NCI-H460 (cell line): ENCODE measurements at regions not wholly inside any gene's neighbourhood (a gene's known extent, or its start where the extent isn't known, plus 50 kb on each side); places are given as distances from the start of the nearest gene placed in this dataset.
"Not testable (repeated sequence)": the region's sequence is repeated elsewhere in the genome, so short reads cannot be mapped to it uniquely, and the experiment has no call there.

Source experiments
- DNase-seq: peaks from one replicate; pipeline ENCODE4 v3.0.0-alpha.2; 2016; ENCODE audit warnings: low read depth; ENCODE audit errors: extremely low read depth

- no peak for DNase-seq
Observed at GRCh38 chr4:63316633-63317032, 1092.6 kb downstream of the TECRL start.

GRCh38 chr4:63315651-63316050 lies 1093.6 kb downstream of the TECRL start:
- no peak for DNase-seq

- no peak for DNase-seq
Observed at GRCh38 chr4:63308697-63309096, 1100.6 kb downstream of the TECRL start.

- DNase-seq: no peak
Observed at GRCh38 chr4:63302792-63303191, 1106.5 kb downstream of the TECRL start.

- DNase-seq: no peak
Observed at GRCh38 chr4:63302078-63302477, 1107.2 kb downstream of the TECRL start.

- DNase-seq: no peak
Observed at GRCh38 chr4:63296773-63297172, 1112.5 kb downstream of the TECRL start.

GRCh38 chr4:63275491-63275890 lies 1133.8 kb downstream of the TECRL start:
- DNase-seq: no peak

GRCh38 chr4:63269156-63269555 lies 1140.1 kb downstream of the TECRL start:
- DNase-seq: no peak

GRCh38 chr4:63233671-63234070 lies 1175.6 kb downstream of the TECRL start:
- no peak for DNase-seq

- DNase-seq: no peak
Observed at GRCh38 chr4:63232058-63232457, 1177.2 kb downstream of the TECRL start.

- DNase-seq: no peak
Observed at GRCh38 chr4:63226229-63226628, 1183.0 kb downstream of the TECRL start.

- DNase-seq: no peak
Observed at GRCh38 chr4:63222466-63222865, 1186.8 kb downstream of the TECRL start.

GRCh38 chr4:63221477-63221876 lies 1187.8 kb downstream of the TECRL start:
- no peak for DNase-seq

- no peak for DNase-seq
Observed at GRCh38 chr4:63218856-63219255, 1190.4 kb downstream of the TECRL start.

GRCh38 chr4:63214076-63214475 lies 1195.2 kb downstream of the TECRL start:
- DNase-seq: no peak

GRCh38 chr4:63211776-63212479 lies 1197.3 kb downstream of the TECRL start:
- DNase-seq: no peak

- DNase-seq: no peak
Observed at GRCh38 chr4:63211375-63211774, 1197.9 kb downstream of the TECRL start.

- DNase-seq: not testable (repeated sequence)
Observed at GRCh38 chr4:63193029-63193428, 1216.2 kb downstream of the TECRL start.

- DNase-seq: no peak
Observed at GRCh38 chr4:63171341-63171740, 1237.9 kb downstream of the TECRL start.

- no peak for DNase-seq
Observed at GRCh38 chr4:63170923-63171322, 1238.3 kb downstream of the TECRL start.

GRCh38 chr4:63169836-63170235 lies 1239.4 kb downstream of the TECRL start:
- DNase-seq: no peak

- no peak for DNase-seq
Observed at GRCh38 chr4:63155561-63155960, 1253.7 kb downstream of the TECRL start.

GRCh38 chr4:63123441-63123840 lies 1285.8 kb downstream of the TECRL start:
- DNase-seq: no peak
